GM12878 (cell line): ENCODE measurements at regions not wholly inside any gene's neighbourhood (a gene's known extent, or its start where the extent isn't known, plus 50 kb on each side); places are given as distances from the start of the nearest gene placed in this dataset.

ENCODE experiments used
- ATAC-seq: fragments of 200-7000 bp; cut with Tn5 transposase; 3 replicates; pipeline ENCODE4 v1.9.1; 2020; ENCODE audit warnings: mild to moderate bottlenecking, moderate library complexity
- BruUV-seq: library from RNA; stranded (reverse); fragments of 400-500 nt; replicated peaks from 2 replicates; lab custom pipeline; 2021; lab: Mats Ljungman, UMichigan
- CTCF ChIA-PET: fragments of 300-600 bp; sonication (Branson Sonifier 250); formaldehyde crosslinking; extraction: SDS; loops from one replicate; lab custom pipeline; 2021; ENCODE audit warnings: inconsistent platforms; lab: Yijun Ruan, JAX
- POLR2A ChIA-PET: fragments of 350-600 bp; formaldehyde crosslinking; extraction: SDS; loops from one replicate; lab custom pipeline; 2021; ENCODE audit warnings: inconsistent platforms; lab: Charles Lee
- RAD21 ChIA-PET: fragments of 300-600 bp; sonication (Branson Sonifier 250); formaldehyde crosslinking; loops from one replicate; lab custom pipeline; 2023; ENCODE audit warnings: antibody characterized with exemption; ENCODE audit not compliant: unreplicated experiment; lab: Charles Lee
- SMC1A ChIA-PET: fragments of 300-600 bp; sonication (Branson Sonifier 250); formaldehyde crosslinking; loops from one replicate; lab custom pipeline; 2023; ENCODE audit not compliant: unreplicated experiment, uncharacterized antibody; lab: Charles Lee
- DNase-seq: peaks from one replicate; pipeline ENCODE4 v3.0.0-alpha.2; 2011; ENCODE audit warnings: low read depth, low spot score
- FAIRE-seq: peaks from 3 replicates; lab custom pipeline; 2011; peaks lifted over from hg19 to GRCh38; lab: Jason Lieb, UNC
- H2AFZ ChIP-seq: 2 replicates; pipeline ENCODE4 v1.6.0; 2011; ENCODE audit warnings: low read depth, low read length, control low read depth; ENCODE audit not compliant: control insufficient read depth
- H3K27ac ChIP-seq: 2 replicates; pipeline ENCODE4 v1.5.1; 2011; ENCODE audit warnings: control low read depth; ENCODE audit not compliant: control insufficient read depth, insufficient read depth
- H3K27me3 ChIP-seq, 2 experiments: replicated peaks in 1 of 2; 2 replicates each; pipeline versions ENCODE4 v1.6.0 to v1.6.1; 2011; ENCODE audit warnings: low read length in 1 of 2; ENCODE audit not compliant: control insufficient read depth in 2 of 2, insufficient read depth in 2 of 2
- H3K36me3 ChIP-seq, 2 experiments: 2 replicates each; pipeline ENCODE4 v1.5.1; 2011; ENCODE audit warnings: low read length in 1 of 2; ENCODE audit not compliant: control insufficient read depth in 2 of 2, insufficient read depth in 2 of 2
- H3K4me1 ChIP-seq: 2 replicates; pipeline ENCODE4 v1.6.1; 2011; ENCODE audit warnings: mild to moderate bottlenecking, low read length, moderate library complexity, mixed read lengths; ENCODE audit not compliant: control insufficient read depth, insufficient read depth
- H3K4me2 ChIP-seq: 2 replicates; pipeline ENCODE4 v1.6.0; 2011; ENCODE audit warnings: control low read depth; ENCODE audit not compliant: control insufficient read depth, insufficient read depth
- H3K4me3 ChIP-seq: fragments of 200-600 bp; sonication (generic); 2 replicates; pipeline ENCODE4 v1.5.1; 2016
- H3K79me2 ChIP-seq: 2 replicates; pipeline ENCODE4 v1.6.0; 2011; ENCODE audit warnings: low read length; ENCODE audit not compliant: control insufficient read depth, insufficient read depth
- H3K9ac ChIP-seq: 2 replicates; pipeline ENCODE4 v1.8.0; 2011; ENCODE audit warnings: low read length, control low read depth, mixed read lengths; ENCODE audit not compliant: control insufficient read depth, insufficient read depth
- H3K9me3 ChIP-seq: replicated peaks from 3 replicates; pipeline ENCODE4 v1.5.1; 2011; ENCODE audit warnings: mild to moderate bottlenecking, low read length; ENCODE audit not compliant: control insufficient read depth, insufficient read depth
- H4K20me1 ChIP-seq: 2 replicates; pipeline ENCODE4 v1.6.0; 2011; ENCODE audit not compliant: control insufficient read depth, insufficient read depth
- CBFB ChIP-seq: IDR thresholded peaks from 2 replicates; pipeline ENCODE4 v1.6.1; 2016; ENCODE audit warnings: antibody characterized with exemption, low read depth
- CBX3 ChIP-seq: fragments of 200-600 bp; sonication (generic); IDR thresholded peaks from 2 replicates; pipeline ENCODE4 v1.6.1; 2016; ENCODE audit warnings: low read depth, borderline replicate concordance
- E2F8 ChIP-seq: fragments of 450-650 bp; IDR thresholded peaks from 2 replicates; pipeline ENCODE4 v1.6.1; 2018; ENCODE audit warnings: mild to moderate bottlenecking, low read depth, moderate library complexity; ENCODE audit not compliant: partially characterized antibody
- HDGF ChIP-seq: fragments of 450-650 bp; IDR thresholded peaks from 2 replicates; pipeline ENCODE4 v1.6.1; 2016; ENCODE audit warnings: antibody characterized with exemption
- HSF1 ChIP-seq: fragments of 150-350 bp; IDR thresholded peaks from 2 replicates; pipeline ENCODE4 v1.6.1; 2014; ENCODE audit warnings: mild to moderate bottlenecking, low read depth, low read length
- IKZF1 ChIP-seq: fragments of 450-650 bp; conservative IDR thresholded peaks from 2 replicates; pipeline ENCODE4 v1.6.1; 2017; ENCODE audit warnings: antibody characterized with exemption, mild to moderate bottlenecking
- IKZF2 ChIP-seq, 2 experiments: fragments of 450-650 bp; IDR thresholded peaks; 2 replicates each; pipeline ENCODE4 v1.6.1; 2017; ENCODE audit warnings: mild to moderate bottlenecking in 2 of 2, moderate library complexity in 2 of 2
- MEF2A ChIP-seq: IDR thresholded peaks from 2 replicates; pipeline ENCODE4 v1.6.1; 2011; ENCODE audit warnings: low read depth, mild to moderate bottlenecking, low read length, moderate library complexity; ENCODE audit not compliant: insufficient read depth
- MLLT1 ChIP-seq: fragments of 450-650 bp; IDR thresholded peaks from 2 replicates; pipeline ENCODE4 v1.6.1; 2016; ENCODE audit warnings: mild to moderate bottlenecking
- MYB ChIP-seq: fragments of 150-350 bp; IDR thresholded peaks from 2 replicates; pipeline ENCODE4 v1.6.1; 2014; ENCODE audit warnings: mild to moderate bottlenecking, low read depth, low read length, borderline replicate concordance
- NBN ChIP-seq: fragments of 450-650 bp; IDR thresholded peaks from 2 replicates; pipeline ENCODE4 v1.6.1; 2016
- PAX8 ChIP-seq: fragments of 450-650 bp; IDR thresholded peaks from 2 replicates; pipeline ENCODE4 v1.6.1; 2017; ENCODE audit warnings: mild to moderate bottlenecking, moderate library complexity
- RAD51 ChIP-seq: fragments of 450-650 bp; IDR thresholded peaks from 2 replicates; pipeline ENCODE4 v1.6.1; 2016; ENCODE audit warnings: moderate library complexity, mild to moderate bottlenecking, inconsistent platforms
- WGBS: methylation state at CpG from one replicate; pipeline ENCODE4 v1.1.6; 2016; ENCODE audit warnings: low lambda C conversion rate; ENCODE audit not compliant: insufficient replicate concordance, insufficient coverage; ENCODE audit errors: missing lambda C conversion rate; 5-methylcytosine and 5-hydroxymethylcytosine counted together
- in situ Hi-C: fragments of 300-500 bp; cut with MboI; formaldehyde crosslinking; loops from 9 replicates; pipeline ENCODE4 v1.14.3; 2018; ENCODE audit warnings: mixed read lengths
- intact Hi-C: fragments of 100-400 bp; cut with micrococcal nuclease; formaldehyde crosslinking; loops from one replicate; pipeline ENCODE4 v1.14.2; 2022; ENCODE audit not compliant: unreplicated experiment
- TF ChIP-seq, protein P1 (sequence below): fragments of 150-350 bp; IDR thresholded peaks from 2 replicates; pipeline ENCODE4 v1.6.1; 2016; ENCODE audit warnings: low read depth, low read length

DNA sequence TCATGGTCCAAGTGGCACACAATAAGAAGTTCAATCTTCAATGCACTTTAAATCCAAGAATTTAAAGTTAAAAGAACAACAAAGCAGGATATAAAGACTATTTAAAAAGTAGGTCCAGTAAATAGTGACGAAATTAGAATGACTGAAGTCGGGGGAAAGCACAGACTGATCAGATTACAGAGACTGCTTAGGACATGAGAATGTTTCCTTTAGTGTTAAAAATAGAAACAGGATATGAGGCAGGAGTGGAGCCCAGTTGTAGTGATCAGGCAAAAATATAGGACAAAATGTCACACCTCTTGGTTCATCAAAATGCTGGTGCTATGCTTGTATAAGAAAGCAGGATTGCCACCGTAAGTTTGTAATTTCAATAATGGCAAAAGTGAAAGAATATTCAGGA lies 52.2 kb upstream of the CD163 start:
- ChIA-PET RAD21 (no interaction called here), CTCF (interaction anchor here (0.9 kb wide), 1 partner anchor 81 kb away, joined by 3 read pairs; no protein-coding TSS in a partner anchor), POLR2A (no interaction called here), SMC1A (no interaction called here)
- ATAC-seq (no peak), FAIRE-seq (no peak), DNase-seq (no peak)
- Histone ChIP-seq H3K9me3 (no peaks in the 10 kb centered on the region), H3K4me3 (no peak overlapping the region), H3K27me3 (no peaks in the 10 kb centered on the region), H2AFZ (no peak overlapping the region), H3K27ac (no peak overlapping the region), H3K4me2 (no peak overlapping the region), H3K9ac (no peak overlapping the region), H3K36me3 (no peaks in the 10 kb centered on the region), H3K4me1 (no peaks in the 10 kb centered on the region), H3K79me2 (no peaks in the 10 kb centered on the region), H4K20me1 (no peaks in the 10 kb centered on the region)
- intact Hi-C loops = no loop called here
- WGBS = 17% methylated on average over 3 of the region's 3 CpGs
- in situ Hi-C loops = no loop called here
- TF ChIP-seq IKZF1 (no peak), HSF1 (no peak), CBFB (no peak), MEF2A (no peak), E2F8 (no peak), RAD51 (no peak), MYB (no peak), IKZF2 (IDR thresholded peaks at IDR 0.05) (no peak), MLLT1 (no peak), NBN (no peak), HDGF (no peak), PAX8 (no peak), CBX3 (no peak)
- TF ChIP-seq, protein P1, sequence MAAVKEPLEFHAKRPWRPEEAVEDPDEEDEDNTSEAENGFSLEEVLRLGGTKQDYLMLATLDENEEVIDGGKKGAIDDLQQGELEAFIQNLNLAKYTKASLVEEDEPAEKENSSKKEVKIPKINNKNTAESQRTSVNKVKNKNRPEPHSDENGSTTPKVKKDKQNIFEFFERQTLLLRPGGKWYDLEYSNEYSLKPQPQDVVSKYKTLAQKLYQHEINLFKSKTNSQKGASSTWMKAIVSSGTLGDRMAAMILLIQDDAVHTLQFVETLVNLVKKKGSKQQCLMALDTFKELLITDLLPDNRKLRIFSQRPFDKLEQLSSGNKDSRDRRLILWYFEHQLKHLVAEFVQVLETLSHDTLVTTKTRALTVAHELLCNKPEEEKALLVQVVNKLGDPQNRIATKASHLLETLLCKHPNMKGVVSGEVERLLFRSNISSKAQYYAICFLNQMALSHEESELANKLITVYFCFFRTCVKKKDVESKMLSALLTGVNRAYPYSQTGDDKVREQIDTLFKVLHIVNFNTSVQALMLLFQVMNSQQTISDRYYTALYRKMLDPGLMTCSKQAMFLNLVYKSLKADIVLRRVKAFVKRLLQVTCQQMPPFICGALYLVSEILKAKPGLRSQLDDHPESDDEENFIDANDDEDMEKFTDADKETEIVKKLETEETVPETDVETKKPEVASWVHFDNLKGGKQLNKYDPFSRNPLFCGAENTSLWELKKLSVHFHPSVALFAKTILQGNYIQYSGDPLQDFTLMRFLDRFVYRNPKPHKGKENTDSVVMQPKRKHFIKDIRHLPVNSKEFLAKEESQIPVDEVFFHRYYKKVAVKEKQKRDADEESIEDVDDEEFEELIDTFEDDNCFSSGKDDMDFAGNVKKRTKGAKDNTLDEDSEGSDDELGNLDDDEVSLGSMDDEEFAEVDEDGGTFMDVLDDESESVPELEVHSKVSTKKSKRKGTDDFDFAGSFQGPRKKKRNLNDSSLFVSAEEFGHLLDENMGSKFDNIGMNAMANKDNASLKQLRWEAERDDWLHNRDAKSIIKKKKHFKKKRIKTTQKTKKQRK = no peak
- no TSS peak for BruUV-seq
